ENCODE measurements at regions not wholly inside any gene's neighbourhood (a gene's known extent, or its start where the extent isn't known, plus 50 kb on each side); places are given as distances from the start of the nearest gene placed in this dataset. TPM values are rescaled to one million over a fixed set of nuclear protein-coding genes. Genes with fewer than 3 reads are reported as not detected.

DNA sequence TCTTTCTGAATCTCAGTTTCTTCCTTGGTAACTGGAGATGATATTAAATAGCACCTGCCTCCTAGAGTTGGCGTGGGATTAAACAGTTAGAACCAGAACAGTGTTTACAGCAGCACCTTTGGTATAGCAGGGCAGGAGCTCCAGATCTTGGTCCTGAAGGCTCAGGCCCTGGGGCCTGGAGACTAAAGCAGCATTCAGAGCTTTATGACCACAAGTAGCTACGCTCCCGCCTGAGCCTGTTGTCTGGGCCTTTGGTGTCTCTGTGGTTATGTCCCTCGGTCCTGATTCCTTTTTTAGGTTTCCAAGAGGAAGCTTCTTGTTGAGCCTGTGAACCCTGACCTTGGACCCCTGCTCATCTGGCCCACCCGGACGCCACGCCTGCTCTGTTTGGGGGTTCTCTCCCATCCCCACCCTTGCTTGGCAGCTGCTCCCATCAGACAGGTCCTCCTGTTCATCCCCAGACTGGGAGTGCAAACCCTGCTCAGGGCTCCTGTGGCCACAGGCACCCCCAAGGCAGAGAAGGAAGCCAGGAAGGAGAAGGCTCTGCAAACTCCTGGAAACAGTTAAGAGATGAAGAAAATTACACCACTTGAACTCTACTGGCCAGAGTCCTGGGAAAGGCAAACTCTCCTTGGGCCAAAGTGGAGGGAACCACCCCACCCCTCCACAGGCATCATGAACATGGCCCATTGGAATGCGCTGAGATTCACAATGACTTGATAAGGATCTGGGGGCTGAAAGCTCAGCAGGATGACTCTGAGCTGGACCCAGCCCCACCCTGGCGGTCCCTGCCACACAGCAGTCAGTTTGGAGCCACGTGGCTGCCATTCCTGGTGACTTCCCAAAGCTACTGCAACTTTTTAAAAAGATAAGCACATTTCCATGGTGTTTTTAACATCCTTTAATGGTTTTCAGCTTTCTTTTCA lies 50.1 kb upstream of the TMEM72 start:
- Histone ChIP-seq H3K27me3 (replicated peaks; ENCODE audit: insufficient read depth) (no peaks in the 10 kb centered on the region), H3K4me2 (ENCODE audit: unreplicated experiment) (peak overlapping the region; percentile 67), H3K9me3 (ENCODE audit: low read depth) (no peaks in the 10 kb centered on the region), H3K4me1 (ENCODE audit: insufficient read depth) (peaks cover 40% of the 10 kb centered on the region), H3K27ac (peak overlapping the region; percentile 82), H4K20me1 (ENCODE audit: insufficient read depth) (no peaks in the 10 kb centered on the region), H3K9ac (peak overlapping the region; percentile 63), H3K9me2 (ENCODE audit: insufficient read depth) (no peaks in the 10 kb centered on the region), H2AFZ (peak overlapping the region; percentile 7; the same call in 1 of the 2 replicates), H3K4me3 (no peak overlapping the region), H3K79me2 (ENCODE audit: insufficient read depth) (no peaks in the 10 kb centered on the region), H3K36me3 (ENCODE audit: low read depth) (no peaks in the 10 kb centered on the region), H3F3A (ENCODE audit: insufficient read depth) (peaks cover 21% of the 10 kb centered on the region)
- TF ChIP-seq EZH2 (IDR thresholded peaks at IDR 0.05; ENCODE audit: insufficient read depth, poor library complexity, severe bottlenecking), result no peak
- no peak for TF ChIP-seq EZH2phosphoT487 (IDR thresholded peaks at IDR 0.05; ENCODE audit: insufficient read depth, low read depth)
- DNase-seq, result peak; percentile 97
- WGBS, 2 experiments (ENCODE audit: low coverage in 1 of 2, low lambda C conversion rate in 2 of 2, missing lambda C conversion rate in 2 of 2), result 46 to 55% methylated on average over 10 of the region's 10 CpGs
- in situ Hi-C loops (cut with MboI), result loop anchor here (10.0 to 25.0 kb wide), 2 partner anchors 799 to 1186 kb away; no protein-coding TSS in a partner anchor

Small RNA genes in the stretch of these regions (small RNA-seq; reads per million reads assigned to genes)
- gene AL356157.2 (ENCODE audit: low read depth, low replicate concordance), result not detected
